HepG2 (cell line): ENCODE measurements at regions not wholly inside any gene's neighbourhood (a gene's known extent, or its start where the extent isn't known, plus 50 kb on each side); places are given as distances from the start of the nearest gene placed in this dataset.

Experiments used
- ZNF34 ChIP-seq: sonication (generic); formaldehyde crosslinking; IDR thresholded peaks from 2 replicates; pipeline ENCODE4 v1.4.0; 2020; ENCODE audit warnings: mild to moderate bottlenecking, missing genetic modification reagents, borderline replicate concordance
- TF ChIP-seq, protein P1 (sequence below): sonication (generic); formaldehyde crosslinking; IDR thresholded peaks from 2 replicates; pipeline ENCODE4 v1.4.0; 2020; ENCODE audit warnings: mild to moderate bottlenecking, missing genetic modification reagents

DNA sequence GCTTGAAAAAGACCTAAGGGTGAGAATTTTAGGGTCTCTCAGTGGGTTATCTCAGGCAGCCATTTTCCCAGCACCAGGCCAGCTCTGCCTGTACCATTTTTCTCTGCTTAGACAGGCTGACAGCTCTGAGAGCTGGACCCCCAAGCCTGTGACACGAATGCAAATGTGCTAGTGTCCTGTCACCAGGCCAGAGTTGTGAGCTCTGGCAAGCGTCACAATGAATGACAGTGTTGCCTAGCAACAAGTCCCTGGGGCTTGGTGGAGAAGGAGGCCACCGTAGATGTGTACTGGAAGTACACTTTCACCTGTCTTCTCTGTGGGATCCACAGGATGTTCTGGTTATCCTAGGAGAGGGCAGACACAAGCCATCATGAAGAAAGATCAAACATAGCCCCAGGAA, 66.7 kb downstream of the RBMY1D start (continued):
- TF ChIP-seq, protein P1, sequence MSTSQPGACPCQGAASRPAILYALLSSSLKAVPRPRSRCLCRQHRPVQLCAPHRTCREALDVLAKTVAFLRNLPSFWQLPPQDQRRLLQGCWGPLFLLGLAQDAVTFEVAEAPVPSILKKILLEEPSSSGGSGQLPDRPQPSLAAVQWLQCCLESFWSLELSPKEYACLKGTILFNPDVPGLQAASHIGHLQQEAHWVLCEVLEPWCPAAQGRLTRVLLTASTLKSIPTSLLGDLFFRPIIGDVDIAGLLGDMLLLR (CRISPR knock-in tag) = no peak
- no peak for TF ChIP-seq ZNF34 (CRISPR knock-in tag)
